HEK293T (cell line): ENCODE measurements at regions not wholly inside any gene's neighbourhood (a gene's known extent, or its start where the extent isn't known, plus 50 kb on each side); places are given as distances from the start of the nearest gene placed in this dataset.

Source experiments
- ARNT ChIP-seq: fragments of 450-650 bp; IDR thresholded peaks from 2 replicates; pipeline ENCODE4 v1.6.1; 2017; ENCODE audit warnings: mild to moderate bottlenecking
- BHLHE40 ChIP-seq: fragments of 450-650 bp; IDR thresholded peaks from 2 replicates; pipeline ENCODE4 v1.6.1; 2016; ENCODE audit warnings: mild to moderate bottlenecking, moderate library complexity, borderline replicate concordance
- CTBP1 ChIP-seq: fragments of 450-650 bp; IDR thresholded peaks from 2 replicates; pipeline ENCODE4 v1.6.1; 2016; ENCODE audit warnings: borderline replicate concordance
- ELF4 ChIP-seq: fragments of 450-650 bp; IDR thresholded peaks from 2 replicates; pipeline ENCODE4 v1.6.1; 2017; ENCODE audit warnings: antibody characterized with exemption
- FOXA1 ChIP-seq: fragments of 450-650 bp; IDR thresholded peaks from 2 replicates; pipeline ENCODE4 v1.6.1; 2016; ENCODE audit warnings: mild to moderate bottlenecking
- FOXK2 ChIP-seq: fragments of 450-650 bp; IDR thresholded peaks from 2 replicates; pipeline ENCODE4 v1.6.1; 2016; ENCODE audit warnings: mild to moderate bottlenecking
- FOXM1 ChIP-seq: fragments of 450-650 bp; IDR thresholded peaks from 2 replicates; pipeline ENCODE4 v1.6.1; 2017; ENCODE audit warnings: mild to moderate bottlenecking, borderline replicate concordance
- NFRKB ChIP-seq: fragments of 450-650 bp; IDR thresholded peaks from 2 replicates; pipeline ENCODE4 v1.6.1; 2016; ENCODE audit warnings: mild to moderate bottlenecking, moderate library complexity
- SP1 ChIP-seq: fragments of 450-650 bp; IDR thresholded peaks from 2 replicates; pipeline ENCODE4 v1.6.1; 2017
- SUZ12 ChIP-seq: fragments of 450-650 bp; IDR thresholded peaks from 2 replicates; pipeline ENCODE4 v1.6.1; 2016; ENCODE audit warnings: mild to moderate bottlenecking
- TARDBP ChIP-seq: fragments of 450-650 bp; IDR thresholded peaks from 2 replicates; pipeline ENCODE4 v1.6.1; 2016
- ZNF384 ChIP-seq: fragments of 450-650 bp; IDR thresholded peaks from 2 replicates; pipeline ENCODE4 v1.6.1; 2016

DNA sequence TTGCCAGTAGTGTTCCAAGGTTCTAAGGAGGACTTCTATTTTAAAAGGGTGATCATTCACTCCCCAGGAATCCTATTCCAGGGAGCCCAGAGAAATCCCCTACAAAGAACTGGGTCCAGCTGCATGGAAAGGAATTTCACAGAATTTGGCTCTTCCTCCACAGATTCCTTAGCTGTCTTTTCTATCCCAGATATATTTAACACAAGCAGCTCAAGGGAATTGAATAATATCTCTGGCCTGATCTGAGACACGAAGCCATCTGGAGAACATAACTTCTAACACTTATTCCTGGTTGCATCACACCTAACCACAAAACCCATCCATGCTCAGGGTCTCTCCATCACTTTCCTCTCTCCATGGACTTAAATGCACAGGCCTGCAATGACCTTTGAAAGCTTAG is 306.7 kb upstream of the ACVR2A start:
- TF ChIP-seq ARNT (no peak), SP1 (no peak), SUZ12 (no peak), BHLHE40 (no peak), NFRKB (no peak), ZNF384 (no peak), FOXA1 (no peak), ELF4 (no peak), CTBP1 (no peak), FOXM1 (no peak), TARDBP (no peak), FOXK2 (no peak)
